ENCODE measurements at regions not wholly inside any gene's neighbourhood (a gene's known extent, or its start where the extent isn't known, plus 50 kb on each side); places are given as distances from the start of the nearest gene placed in this dataset.
"Not testable (repeated sequence)": the region's sequence is repeated elsewhere in the genome, so short reads cannot be mapped to it uniquely, and the experiment has no call there.

DNA sequence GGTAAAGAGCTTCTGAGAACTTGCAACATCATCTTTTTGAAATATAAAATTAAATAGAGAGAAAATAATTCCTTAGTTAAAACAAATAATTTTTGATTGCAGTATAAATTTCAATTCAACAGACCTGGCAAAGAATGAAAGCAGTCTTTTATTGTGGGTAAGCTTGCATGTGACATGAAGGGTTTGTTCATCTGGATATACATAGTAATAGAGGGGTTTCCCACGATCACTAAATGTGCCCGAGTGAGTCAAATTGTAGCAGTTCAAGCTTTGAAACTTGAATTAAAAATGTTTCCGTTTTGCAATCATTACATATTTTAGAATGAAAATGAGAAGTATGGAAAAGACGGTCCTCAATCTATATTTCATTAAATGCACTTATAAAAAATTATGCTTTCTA lies 658.4 kb upstream of the MBL2 start:
- DNase-seq (ENCODE audit: low read depth) = no peak

DNA sequence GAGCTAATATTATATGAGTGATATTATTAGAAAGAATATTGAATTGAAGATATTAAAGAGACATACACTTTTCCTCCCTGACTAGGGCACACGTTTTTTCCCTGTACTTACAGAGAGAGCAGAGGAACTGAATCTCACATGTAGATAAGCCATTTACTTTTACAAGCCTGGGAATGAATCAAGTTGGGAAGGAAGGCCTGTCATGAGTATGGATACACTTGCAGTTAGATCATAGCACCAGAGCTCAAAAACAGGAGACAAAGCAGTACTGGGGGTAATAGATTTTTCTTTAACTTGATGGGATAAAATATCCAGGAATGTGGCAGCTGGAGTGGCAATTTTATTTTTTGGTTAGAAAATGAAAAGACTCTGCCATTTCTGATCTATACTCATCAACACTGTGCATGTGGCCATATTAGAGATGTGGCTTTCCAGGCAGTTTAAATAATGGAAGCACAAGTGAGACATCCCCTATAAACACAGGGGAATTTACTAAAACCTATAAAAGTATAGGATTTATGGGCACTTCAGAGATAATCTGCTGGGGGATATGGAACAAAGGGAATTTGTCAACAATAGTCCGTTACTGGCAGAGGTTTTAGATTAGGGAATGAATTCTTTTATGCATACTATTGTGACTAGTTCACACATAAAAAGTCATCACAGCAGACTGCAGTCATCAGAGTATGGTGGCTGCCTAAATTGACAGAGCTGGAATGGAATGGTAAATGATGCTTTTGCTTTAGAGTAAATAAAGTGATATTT lies 657.7 kb upstream of the MBL2 start:
- no peak for DNase-seq (ENCODE audit: low read depth)

- no peak for DNase-seq (ENCODE audit: low read depth)
These were observed 649.8 kb upstream of the MBL2 start for GRCh38 chr10:53422223-53422888.

DNA sequence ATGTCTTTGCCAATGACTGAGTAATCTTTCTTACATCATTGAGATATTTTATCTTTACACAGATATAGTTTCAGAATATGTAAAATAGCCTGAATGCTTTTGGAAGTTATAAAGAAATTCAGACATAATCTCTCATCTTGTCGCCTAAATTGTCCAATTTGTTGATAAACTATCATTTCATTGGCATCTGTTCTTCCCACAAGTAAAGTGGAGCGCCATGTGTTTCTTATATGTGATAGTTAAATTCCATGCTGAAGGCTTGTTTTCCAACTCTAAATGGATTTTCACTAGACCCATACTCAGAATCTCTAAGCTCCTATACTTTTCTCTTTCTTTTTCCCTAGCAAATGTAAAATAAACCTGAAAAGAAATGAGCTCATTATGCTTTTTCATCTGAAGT lies 640.1 kb upstream of the MBL2 start:
- no peak for DNase-seq (ENCODE audit: low read depth)

DNA sequence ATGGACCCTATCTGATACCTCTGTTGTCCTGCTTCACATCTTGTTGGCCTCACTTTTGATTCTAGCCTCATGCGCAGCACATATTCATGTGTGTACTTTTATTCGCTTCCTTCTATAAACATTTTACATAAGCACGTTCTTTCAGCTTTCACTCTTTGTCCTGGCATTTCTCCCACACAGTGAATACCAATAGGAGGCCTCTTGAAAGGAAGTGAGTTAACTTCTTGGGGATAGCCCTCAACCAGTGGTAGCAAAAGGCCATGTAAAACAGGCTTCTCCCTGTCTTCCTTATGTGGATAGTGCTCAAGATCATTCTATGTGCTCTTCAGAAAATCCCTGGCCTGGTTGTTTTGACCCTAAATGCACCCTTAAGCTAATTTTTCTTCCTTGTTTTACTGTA lies 633.9 kb upstream of the MBL2 start:
- DNase-seq (ENCODE audit: low read depth) = no peak

DNA sequence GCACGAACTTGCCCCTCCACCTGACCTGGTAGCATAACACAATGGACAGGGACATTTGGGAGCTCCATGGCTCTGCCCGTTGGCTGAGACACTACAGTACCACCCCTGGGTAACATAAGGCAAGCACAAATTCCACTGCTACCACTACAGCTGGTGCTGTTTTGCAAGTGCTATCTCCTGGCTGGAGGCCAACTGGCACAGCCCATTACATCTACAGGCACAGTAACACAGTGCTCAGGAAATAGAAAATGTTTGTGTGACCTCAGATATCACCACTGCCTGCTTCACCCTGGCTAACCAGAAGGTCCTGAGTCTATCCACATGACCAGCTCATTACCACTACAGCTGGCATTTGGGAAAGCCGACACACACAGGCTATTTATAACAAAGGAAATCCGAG lies 631.1 kb upstream of the MBL2 start:
- peak; percentile 2 for DNase-seq (ENCODE audit: low read depth)

DNA sequence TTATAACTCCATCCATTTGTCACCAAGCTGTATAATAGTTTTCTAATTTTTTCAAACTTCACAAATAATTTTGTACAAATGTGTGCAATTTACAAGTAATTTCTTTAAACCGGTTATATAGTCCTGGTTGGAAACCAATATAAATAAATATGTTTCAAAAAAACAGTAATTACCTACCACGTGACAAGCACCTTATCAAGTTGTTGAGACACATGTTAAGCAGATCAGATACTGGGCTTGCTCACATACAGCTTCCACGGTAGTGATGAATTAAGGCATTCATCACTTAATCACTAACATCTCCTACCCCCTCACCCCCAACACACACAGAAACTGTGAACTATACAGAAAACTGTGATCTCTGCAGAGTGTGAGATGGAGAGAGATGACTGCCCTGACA lies 630.0 kb upstream of the MBL2 start:
- DNase-seq (ENCODE audit: low read depth) = no peak

DNA sequence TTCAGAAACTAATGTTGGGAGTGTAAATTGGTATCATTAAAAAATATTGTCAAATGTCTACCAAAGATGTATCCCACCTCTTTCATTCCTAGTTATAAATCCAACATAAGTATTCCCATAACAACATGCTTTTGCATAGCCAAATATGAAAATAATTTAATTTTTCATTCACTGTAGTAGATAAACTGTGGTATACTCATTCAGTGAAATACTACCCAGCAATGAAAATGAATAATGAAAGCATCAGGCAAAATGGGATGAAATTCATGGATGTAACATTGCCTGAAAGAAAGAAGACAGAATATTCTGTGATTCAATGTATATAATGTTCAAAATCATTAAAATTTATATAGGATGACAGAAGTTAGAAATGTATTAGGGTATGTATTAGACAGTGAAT lies 629.0 kb upstream of the MBL2 start:
- no peak for DNase-seq (ENCODE audit: low read depth)

DNA sequence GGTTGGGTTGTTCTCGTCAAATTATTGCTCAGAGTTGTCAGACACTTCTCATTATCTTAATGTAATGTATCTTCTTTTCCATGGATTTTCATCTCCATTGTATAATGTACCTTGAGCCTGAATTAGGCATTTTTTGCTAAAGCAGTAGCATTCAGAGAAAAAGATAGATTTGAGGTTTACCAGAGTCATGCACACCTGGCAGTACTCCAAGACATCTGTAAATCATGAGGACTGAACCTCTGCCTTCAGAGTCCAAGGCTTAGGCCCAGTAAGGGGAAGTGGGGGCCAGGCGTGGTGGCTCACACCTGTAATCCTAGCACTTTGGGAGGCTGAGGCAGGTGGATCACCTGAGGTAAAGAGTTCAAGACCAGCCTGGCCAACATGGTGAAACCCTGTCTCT lies 624.3 kb upstream of the MBL2 start:
- peak; percentile 0 for DNase-seq (ENCODE audit: low read depth)

- no peak for DNase-seq (ENCODE audit: low read depth)
These were observed 622.9 kb upstream of the MBL2 start for GRCh38 chr10:53395449-53395848.

DNA sequence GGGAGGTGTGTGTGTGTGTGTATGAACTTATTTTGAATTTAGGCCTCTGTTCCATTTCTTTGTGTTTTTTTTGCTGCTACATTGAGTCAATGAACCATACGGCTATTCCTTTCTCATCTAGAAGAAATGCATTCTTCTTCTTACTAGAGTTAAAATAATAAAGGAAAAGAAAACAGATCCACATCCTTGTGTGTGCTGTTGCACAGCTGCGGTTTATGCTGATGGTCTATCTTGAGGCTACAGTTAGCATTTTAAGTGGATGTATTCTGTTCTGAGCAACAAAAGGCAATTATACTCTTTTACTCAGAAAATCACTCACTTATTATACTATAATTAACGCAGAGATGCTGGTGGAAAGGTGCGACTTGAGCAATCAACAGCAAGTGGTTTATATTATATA lies 615.0 kb upstream of the MBL2 start:
- no peak for DNase-seq (ENCODE audit: low read depth)

GRCh38 chr10:53382543-53382942 lies 610.0 kb upstream of the MBL2 start:
- DNase-seq (ENCODE audit: low read depth) = no peak

DNA sequence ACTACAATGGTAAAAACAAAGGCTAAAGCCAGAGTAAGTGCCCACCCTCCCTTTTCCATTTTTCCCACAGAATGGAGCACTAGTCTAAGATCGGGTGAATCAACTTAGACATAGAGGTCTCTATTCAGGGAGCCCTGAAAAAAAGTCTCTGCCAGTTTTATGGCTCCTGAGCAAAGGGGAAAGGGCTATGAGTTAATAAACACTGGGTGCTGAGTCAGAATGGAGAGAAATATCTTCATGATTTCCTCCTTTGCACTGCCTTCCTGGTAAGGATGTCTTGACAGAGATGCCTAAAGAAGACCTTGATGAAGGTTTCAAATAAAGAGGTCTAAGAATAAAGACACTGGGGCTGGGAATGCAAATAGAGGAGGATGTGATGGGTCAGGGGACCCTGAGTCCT lies 607.4 kb upstream of the MBL2 start:
- no peak for DNase-seq (ENCODE audit: low read depth)

GRCh38 chr10:53370347-53370746 lies 597.8 kb upstream of the MBL2 start:
- DNase-seq (ENCODE audit: low read depth) = no peak

GRCh38 chr10:53361936-53362335 lies 589.4 kb upstream of the MBL2 start:
- no peak for DNase-seq (ENCODE audit: low read depth)

GRCh38 chr10:53361281-53361680 lies 588.7 kb upstream of the MBL2 start:
- no peak for DNase-seq (ENCODE audit: low read depth)

- DNase-seq (ENCODE audit: low read depth) = not testable (repeated sequence)
These were observed 586.4 kb upstream of the MBL2 start for GRCh38 chr10:53358978-53359377.

DNA sequence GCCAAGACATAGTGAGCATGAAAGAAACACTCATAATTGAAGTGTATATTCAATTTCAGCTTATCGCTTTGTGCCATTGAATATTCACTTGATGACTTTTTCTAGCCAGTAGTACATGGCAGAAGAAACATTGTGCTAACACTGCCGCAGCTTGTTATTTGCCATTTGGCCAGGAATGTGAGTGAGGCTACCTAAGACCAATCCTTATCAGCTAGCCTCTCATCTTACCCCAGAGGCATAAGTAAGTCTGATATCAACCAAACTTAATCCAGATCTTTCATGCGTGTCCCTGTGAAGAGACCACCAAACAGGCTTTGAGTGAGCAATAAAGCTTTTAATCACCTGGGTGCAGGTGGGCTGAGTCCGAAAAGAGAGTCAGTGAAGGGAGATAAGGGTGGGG lies 586.0 kb upstream of the MBL2 start:
- DNase-seq (ENCODE audit: low read depth) = no peak

- no peak for DNase-seq (ENCODE audit: low read depth)
These were observed 585.0 kb upstream of the MBL2 start for GRCh38 chr10:53357587-53357986.

- DNase-seq (ENCODE audit: low read depth) = no peak
These were observed 584.2 kb upstream of the MBL2 start for GRCh38 chr10:53356616-53357349.

DNA sequence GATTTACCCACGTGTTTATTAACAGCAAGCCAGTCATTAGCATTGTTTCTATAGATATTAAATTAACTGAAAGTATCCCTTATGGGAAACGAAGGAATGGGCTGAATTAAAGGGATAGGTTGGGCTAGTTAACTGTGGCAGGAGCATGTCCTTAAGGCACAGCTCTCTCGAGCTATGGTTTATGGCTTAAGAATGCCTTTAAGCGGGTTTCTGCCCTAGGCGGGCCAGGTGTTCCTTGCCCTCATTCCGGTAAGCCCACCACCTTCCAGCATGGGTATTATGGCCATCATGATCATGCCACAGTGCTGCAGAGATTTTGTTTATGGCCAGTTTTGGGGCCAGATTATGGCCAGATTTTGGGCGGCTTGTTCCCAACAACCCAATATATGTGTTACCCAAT lies 569.9 kb upstream of the MBL2 start:
- not testable (repeated sequence) for DNase-seq (ENCODE audit: low read depth)

DNA sequence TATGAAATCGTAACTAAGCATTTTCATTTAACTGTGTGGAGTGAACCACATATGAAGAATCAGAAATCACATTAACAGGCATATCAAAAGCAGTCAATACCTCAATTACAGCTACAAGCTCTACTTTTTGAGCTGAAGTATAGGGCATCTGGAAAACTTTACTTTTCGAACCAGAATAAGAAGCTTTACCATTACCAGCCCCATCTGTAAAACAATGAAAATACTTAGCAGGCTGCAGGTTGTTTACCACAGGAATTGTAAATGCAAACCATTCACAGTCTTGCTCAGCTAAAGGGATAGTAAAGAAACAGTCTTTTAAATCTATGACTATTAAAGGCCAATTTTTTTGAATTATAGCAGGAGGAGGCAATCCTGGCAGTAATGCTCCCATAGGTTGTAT lies 565.6 kb upstream of the MBL2 start:
- not testable (repeated sequence) for DNase-seq (ENCODE audit: low read depth)

- DNase-seq (ENCODE audit: low read depth) = not testable (repeated sequence)
These were observed 563.3 kb upstream of the MBL2 start for GRCh38 chr10:53335803-53336422.

Data from iris pigment epithelial cell (primary cell).